Trophoblast cell (in vitro differentiated cells and primary cell): ENCODE measurements at regions not wholly inside any gene's neighbourhood (a gene's known extent, or its start where the extent isn't known, plus 50 kb on each side); places are given as distances from the start of the nearest gene placed in this dataset.

ENCODE experiments used
- DNase-seq, 2 donors: peaks; one replicate each; pipeline ENCODE4 v3.0.0-alpha.2; 2016
- H2AFZ ChIP-seq: 2 replicates; pipeline ENCODE4 v1.6.1; 2013; ENCODE audit warnings: low read length, moderate library complexity, mild to moderate bottlenecking; ENCODE audit not compliant: insufficient read depth, poor library complexity
- H2AK5ac ChIP-seq: 2 replicates; pipeline ENCODE4 v1.6.1; 2013; ENCODE audit warnings: mild to moderate bottlenecking, low read length
- H2BK120ac ChIP-seq: 2 replicates; pipeline ENCODE4 v1.6.1; 2013; ENCODE audit warnings: low read length, mild to moderate bottlenecking, moderate library complexity; ENCODE audit not compliant: insufficient read depth, poor library complexity
- H2BK12ac ChIP-seq: 2 replicates; pipeline ENCODE4 v1.6.1; 2013; ENCODE audit warnings: mild to moderate bottlenecking, low read length, moderate library complexity
- H2BK5ac ChIP-seq: 2 replicates; pipeline ENCODE4 v1.6.1; 2013; ENCODE audit warnings: low read length, low read depth, moderate library complexity, mild to moderate bottlenecking; ENCODE audit not compliant: poor library complexity
- H3K14ac ChIP-seq: 2 replicates; pipeline ENCODE4 v1.6.1; 2013; ENCODE audit warnings: mild to moderate bottlenecking, low read length
- H3K18ac ChIP-seq: 2 replicates; pipeline ENCODE4 v1.6.1; 2013; ENCODE audit warnings: mild to moderate bottlenecking, low read length
- H3K23ac ChIP-seq: 2 replicates; pipeline ENCODE4 v1.6.1; 2013; ENCODE audit warnings: low read length
- H3K27ac ChIP-seq: 2 replicates; pipeline ENCODE4 v1.5.1; 2013; ENCODE audit warnings: low read depth, mild to moderate bottlenecking, inconsistent platforms, low read length, moderate library complexity
- H3K27me3 ChIP-seq: 2 replicates; pipeline ENCODE4 v1.6.1; 2013; ENCODE audit warnings: inconsistent platforms, mild to moderate bottlenecking, low read length, moderate library complexity; ENCODE audit not compliant: insufficient read depth
- H3K36me3 ChIP-seq, 2 experiments: 1 replicate in 1 of 2; 2 replicates in 1 of 2; pipeline ENCODE4 v1.6.1; 2013; ENCODE audit warnings: low read length in 2 of 2, mild to moderate bottlenecking in 2 of 2, moderate library complexity in 1 of 2; ENCODE audit not compliant: insufficient read depth in 2 of 2, control insufficient read depth in 1 of 2
- H3K4ac ChIP-seq: 2 replicates; pipeline ENCODE4 v1.6.1; 2013; ENCODE audit warnings: low read depth, mild to moderate bottlenecking, low read length, moderate library complexity
- H3K4me1 ChIP-seq, 2 experiments: 1 replicate in 1 of 2; 2 replicates in 1 of 2; pipeline ENCODE4 v1.6.1; 2013; ENCODE audit warnings: low read length in 2 of 2, mild to moderate bottlenecking in 2 of 2, moderate library complexity in 1 of 2; ENCODE audit not compliant: insufficient read depth in 2 of 2, control insufficient read depth in 1 of 2
- H3K4me2 ChIP-seq: 2 replicates; pipeline ENCODE4 v1.6.1; 2013; ENCODE audit warnings: inconsistent platforms, mild to moderate bottlenecking, low read length, moderate library complexity
- H3K4me3 ChIP-seq: 2 replicates; pipeline ENCODE4 v1.5.1; 2013; ENCODE audit warnings: mild to moderate bottlenecking, low read depth, low read length, inconsistent platforms
- H3K79me1 ChIP-seq: one replicate; pipeline ENCODE4 v1.6.1; 2013; ENCODE audit warnings: low read length
- H3K79me2 ChIP-seq: 2 replicates; pipeline ENCODE4 v1.6.1; 2013; ENCODE audit warnings: low read length, mild to moderate bottlenecking; ENCODE audit not compliant: control insufficient read depth, insufficient read depth, poor library complexity
- H3K9ac ChIP-seq: 2 replicates; pipeline ENCODE4 v1.6.1; 2013; ENCODE audit warnings: mild to moderate bottlenecking, low read length
- H3K9me3 ChIP-seq: 2 replicates; pipeline ENCODE4 v1.6.1; 2013; ENCODE audit warnings: low read depth, mild to moderate bottlenecking, control low read depth, inconsistent platforms, low read length; ENCODE audit not compliant: insufficient read depth
- H4K12ac ChIP-seq: 2 replicates; pipeline ENCODE4 v1.6.1; 2013; ENCODE audit warnings: low read depth, mild to moderate bottlenecking, low read length, moderate library complexity
- H4K8ac ChIP-seq: 2 replicates; pipeline ENCODE4 v1.6.1; 2013; ENCODE audit warnings: low read depth, mild to moderate bottlenecking, low read length, moderate library complexity
- H4K91ac ChIP-seq: one replicate; pipeline ENCODE4 v1.6.1; 2013; ENCODE audit warnings: low read depth, mild to moderate bottlenecking, low read length, moderate library complexity
- WGBS: extraction: QIAGEN DNeasy Blood & Tissue Kit; methylation state at CpG from one replicate; pipeline ENCODE4 v1.1.7; 2013; ENCODE audit warnings: missing lambda C conversion rate; ENCODE audit not compliant: insufficient read length, insufficient coverage; ENCODE audit errors: extremely low coverage; 5-methylcytosine and 5-hydroxymethylcytosine counted together

- no peak overlapping the region for H3K9ac ChIP-seq
- DNase-seq: no peak
These were observed 53.0 kb upstream of the SMOX start for GRCh38 chr20:4095639-4096038.

DNA sequence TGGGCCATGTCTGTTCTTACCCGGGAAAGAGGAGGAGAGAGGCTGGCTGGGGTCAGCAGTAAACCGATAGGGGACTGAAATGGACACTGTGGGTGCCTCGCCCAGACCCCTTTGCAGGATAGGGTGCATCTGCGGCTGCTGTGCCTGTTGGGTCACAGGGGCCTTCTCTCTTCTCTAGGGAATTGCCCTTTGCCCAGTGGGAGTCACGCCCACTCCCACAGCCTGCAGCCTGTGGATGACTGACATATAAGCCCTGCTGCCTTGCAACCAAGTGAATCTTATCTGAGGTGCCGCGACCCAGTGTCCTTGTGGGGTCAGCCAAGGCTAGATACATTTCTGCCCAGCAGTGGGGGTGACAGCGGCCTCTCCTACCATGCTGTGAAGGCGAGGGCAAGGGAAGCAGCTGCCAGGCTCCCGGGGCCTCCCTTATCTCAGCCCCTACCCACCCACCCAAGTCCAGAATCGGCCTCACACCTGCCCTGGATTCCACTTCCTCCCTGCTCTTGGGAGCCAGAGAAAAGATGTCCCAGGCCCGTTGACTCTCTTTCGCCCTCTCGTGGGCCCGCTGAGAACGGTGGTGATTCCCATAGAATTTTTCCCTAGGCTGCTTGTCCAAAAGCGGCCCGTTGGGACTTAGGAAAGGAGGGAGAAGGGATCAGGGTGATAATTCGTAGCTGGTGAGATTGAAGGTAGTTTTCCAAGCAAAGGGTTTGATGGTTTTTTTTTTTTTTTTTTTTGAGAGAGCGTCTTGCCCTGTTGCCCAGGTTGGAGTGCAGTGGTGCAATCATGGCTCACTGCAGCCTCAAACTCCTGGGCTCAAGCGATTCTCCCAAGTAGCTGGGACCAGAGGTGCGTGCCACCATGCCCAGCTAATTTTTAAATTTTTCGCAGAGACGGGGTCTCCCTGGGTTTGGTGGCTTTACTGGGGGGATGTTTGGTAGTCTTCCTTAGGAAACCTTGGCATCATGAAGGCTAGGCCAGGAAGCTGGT lies 56.8 kb upstream of the SMOX start:
- WGBS: no CpG with 5 or more reads among the region's 24 CpGs
- H3K4me3 ChIP-seq: no peak overlapping the region

More at GRCh38 chr20:4095639-4096038, 53.0 kb upstream of the SMOX start:
- Histone ChIP-seq H4K12ac (no peak overlapping the region), H3K9me3 (no peaks in the 10 kb centered on the region), H2AFZ (no peak overlapping the region), H3K23ac (no peak overlapping the region), H2BK12ac (no peak overlapping the region), H3K27me3 (no peaks in the 10 kb centered on the region), H3K27ac (no peak overlapping the region), H2AK5ac (no peak overlapping the region), H2BK5ac (no peak overlapping the region), H4K91ac (no peak overlapping the region), H3K14ac (no peak overlapping the region), H3K18ac (no peak overlapping the region), H3K79me1 (no peaks in the 10 kb centered on the region), H4K8ac (no peak overlapping the region), H3K4me1 (no peaks in the 10 kb centered on the region), H3K4ac (no peak overlapping the region), H3K79me2 (no peaks in the 10 kb centered on the region), H2BK120ac (no peak overlapping the region), H3K4me2 (no peak overlapping the region), H3K4me3 (no peak overlapping the region), H3K36me3 (no peaks in the 10 kb centered on the region)
- WGBS: no CpG with 5 or more reads among the region's 2 CpGs

DNA sequence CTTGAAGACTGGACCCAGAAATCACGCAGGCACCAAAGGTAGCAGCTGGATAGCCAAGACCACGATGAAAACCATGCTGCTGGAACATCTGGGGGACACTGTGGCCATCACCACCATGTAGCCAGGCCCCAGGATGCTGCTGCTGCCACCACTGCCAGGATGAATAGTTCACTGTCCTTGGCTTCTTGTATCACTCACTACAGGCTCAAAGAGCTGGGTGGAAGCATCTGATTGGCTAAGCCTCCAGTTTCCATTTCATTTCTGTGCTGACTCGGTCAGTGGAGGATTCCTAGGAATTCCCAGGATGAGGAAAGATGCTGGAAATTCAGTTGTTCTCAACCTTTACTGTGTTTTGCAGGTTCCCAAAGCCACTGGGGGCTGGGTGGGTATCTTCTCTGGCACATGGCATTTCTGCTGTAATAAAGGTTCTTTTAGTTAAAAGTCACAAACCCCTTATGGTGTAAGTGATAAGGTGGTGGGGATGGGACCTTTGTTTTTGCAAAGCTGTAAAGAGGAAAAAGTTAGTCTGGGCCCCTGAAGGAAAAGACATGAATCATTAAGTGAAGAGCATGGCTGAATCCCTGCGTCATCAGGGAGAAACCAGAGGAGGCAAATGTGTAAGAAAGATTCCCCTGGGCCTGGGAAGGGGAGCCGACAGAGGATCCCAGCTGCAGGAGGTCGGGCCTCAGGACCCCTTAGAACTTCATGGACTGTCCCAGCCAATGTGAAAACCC lies 57.7 kb upstream of the SMOX start:
- H2BK120ac ChIP-seq: no peak overlapping the region
- H4K12ac ChIP-seq: no peak overlapping the region
- H3K4me2 ChIP-seq: no peak overlapping the region
- no peak overlapping the region for H2AFZ ChIP-seq
- no peak overlapping the region for H3K18ac ChIP-seq
- no peaks in the 10 kb centered on the region for H3K36me3 ChIP-seq
- H3K23ac ChIP-seq: no peak overlapping the region
- H2BK12ac ChIP-seq: no peak overlapping the region
- no peaks in the 10 kb centered on the region for H3K79me2 ChIP-seq
- no peak overlapping the region for H3K4ac ChIP-seq
- no peak overlapping the region for H2BK5ac ChIP-seq
- peak; percentile 49 to 66 for DNase-seq
- no peak overlapping the region for H3K4me3 ChIP-seq
- H4K8ac ChIP-seq: no peak overlapping the region
- H2AK5ac ChIP-seq: no peak overlapping the region
- no peaks in the 10 kb centered on the region for H3K79me1 ChIP-seq
- WGBS: no CpG with 5 or more reads among the region's 6 CpGs
- no peak overlapping the region for H4K91ac ChIP-seq
- H3K9ac ChIP-seq: no peak overlapping the region
- H3K4me1 ChIP-seq: no peaks in the 10 kb centered on the region
- no peak overlapping the region for H3K27ac ChIP-seq
- H3K14ac ChIP-seq: no peak overlapping the region
- no peaks in the 10 kb centered on the region for H3K27me3 ChIP-seq
- H3K9me3 ChIP-seq: peaks cover 2% of the 10 kb centered on the region

More for the DNA sequence above, 56.8 kb upstream of the SMOX start:
- no peak overlapping the region for H4K91ac ChIP-seq
- H4K12ac ChIP-seq: no peak overlapping the region
- H4K8ac ChIP-seq: no peak overlapping the region
- no peak overlapping the region for H2BK120ac ChIP-seq
- H3K4ac ChIP-seq: no peak overlapping the region
- H3K27ac ChIP-seq: no peak overlapping the region
- no peak overlapping the region for H2AK5ac ChIP-seq
- no peak overlapping the region for H2BK12ac ChIP-seq
- H3K23ac ChIP-seq: no peak overlapping the region
- no peaks in the 10 kb centered on the region for H3K36me3 ChIP-seq
- H3K4me1 ChIP-seq: no peaks in the 10 kb centered on the region
- H3K27me3 ChIP-seq: no peaks in the 10 kb centered on the region
- H3K18ac ChIP-seq: no peak overlapping the region
- H3K4me2 ChIP-seq: no peak overlapping the region
- H2AFZ ChIP-seq: no peak overlapping the region
- no peaks in the 10 kb centered on the region for H3K79me2 ChIP-seq
- H3K14ac ChIP-seq: no peak overlapping the region
- H3K79me1 ChIP-seq: no peaks in the 10 kb centered on the region
- no peaks in the 10 kb centered on the region for H3K9me3 ChIP-seq
- peak; percentile 49 to 77 for DNase-seq
- H3K9ac ChIP-seq: no peak overlapping the region
- H2BK5ac ChIP-seq: no peak overlapping the region

DNA sequence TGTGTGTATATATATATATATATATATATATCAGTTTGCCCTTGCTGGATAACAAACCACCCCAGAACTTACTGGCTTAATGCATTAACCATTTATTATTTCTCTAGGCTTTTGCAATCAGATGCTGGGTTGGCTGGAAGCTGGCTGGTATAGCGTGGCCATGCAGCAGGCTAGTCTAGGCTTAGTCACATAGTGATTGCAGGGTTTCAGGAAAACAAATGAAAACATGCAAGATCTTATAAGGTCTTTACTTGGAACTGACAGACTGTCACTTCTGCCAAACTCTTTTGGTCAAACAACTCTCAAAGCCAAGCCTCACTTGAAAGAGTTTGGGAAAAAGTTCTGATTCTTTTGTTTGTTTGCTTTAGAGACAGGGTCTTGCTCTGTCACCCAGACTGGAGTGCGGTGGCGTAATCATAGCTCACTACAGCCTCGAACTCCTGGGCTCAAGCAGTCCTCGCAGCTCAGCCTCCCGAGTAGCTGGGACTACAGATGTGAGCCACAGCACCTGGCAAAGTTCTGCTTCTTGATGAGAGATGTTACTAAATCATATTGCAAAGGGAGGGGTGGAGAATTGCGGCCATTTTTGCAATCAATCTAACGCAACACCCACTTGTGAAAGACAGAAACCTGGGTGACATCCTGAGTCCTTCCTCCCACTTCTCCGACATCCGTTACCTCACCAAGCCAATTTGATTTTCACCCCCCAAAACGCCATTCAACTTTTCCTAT lies 58.7 kb upstream of the SMOX start:
- Histone ChIP-seq H2AK5ac (no peak overlapping the region), H4K12ac (no peak overlapping the region), H2BK12ac (no peak overlapping the region), H3K27me3 (no peaks in the 10 kb centered on the region), H3K27ac (no peak overlapping the region), H3K4me1 (peaks cover 0 to 3% of the 10 kb centered on the region in 2 experiments), H2BK120ac (no peak overlapping the region), H3K4me3 (no peak overlapping the region), H2AFZ (no peak overlapping the region), H4K8ac (no peak overlapping the region), H3K36me3 (no peaks in the 10 kb centered on the region), H3K4ac (no peak overlapping the region), H3K9me3 (peaks cover 2% of the 10 kb centered on the region), H3K9ac (no peak overlapping the region), H3K23ac (no peak overlapping the region), H3K79me1 (no peaks in the 10 kb centered on the region), H4K91ac (no peak overlapping the region), H3K14ac (no peak overlapping the region), H3K79me2 (no peaks in the 10 kb centered on the region), H3K4me2 (no peak overlapping the region), H3K18ac (no peak overlapping the region), H2BK5ac (no peak overlapping the region)
- no CpG with 5 or more reads among the region's 11 CpGs for WGBS
- no peak for DNase-seq
